Neural cell (in vitro differentiated cells): ENCODE measurements at regions not wholly inside any gene's neighbourhood (a gene's known extent, or its start where the extent isn't known, plus 50 kb on each side); places are given as distances from the start of the nearest gene placed in this dataset.
"Not testable (repeated sequence)": the region's sequence is repeated elsewhere in the genome, so short reads cannot be mapped to it uniquely, and the experiment has no call there.

Source experiments
- CTCF ChIP-seq: fragments of 450-650 bp; IDR thresholded peaks from 2 replicates; pipeline ENCODE4 v1.5.1; 2014; ENCODE audit warnings: antibody characterized with exemption, mild to moderate bottlenecking, moderate library complexity; ENCODE audit not compliant: poor library complexity, severe bottlenecking
- MXI1 ChIP-seq: fragments of 450-650 bp; conservative IDR thresholded peaks from 2 replicates; pipeline ENCODE4 v1.6.1; 2014; ENCODE audit warnings: antibody characterized with exemption, mild to moderate bottlenecking; ENCODE audit not compliant: poor library complexity, severe bottlenecking
- POLR2AphosphoS5 ChIP-seq: IDR thresholded peaks from 2 replicates; pipeline ENCODE4 v1.6.1; 2012
- TAF1 ChIP-seq: IDR thresholded peaks from 2 replicates; pipeline ENCODE4 v1.6.1; 2012; ENCODE audit warnings: low read depth

GRCh38 chr18:43787721-43788120 is 510.4 kb upstream of the SYT4 start:
- not testable (repeated sequence) for TF ChIP-seq TAF1, MXI1, CTCF, POLR2AphosphoS5
